ENCODE measurements at regions not wholly inside any gene's neighbourhood (a gene's known extent, or its start where the extent isn't known, plus 50 kb on each side); places are given as distances from the start of the nearest gene placed in this dataset.
A peak's percentile ranks its signal among the peaks of the same experiment; 100 is the strongest.

- DNase-seq: no peak
Observed at GRCh38 chr13:40083841-40084240, 428.4 kb downstream of the COG6 start.

GRCh38 chr13:40084934-40085333 is 429.5 kb downstream of the COG6 start:
- DNase-seq: no peak

- DNase-seq: no peak
Observed at GRCh38 chr13:40087091-40088002, 431.9 kb downstream of the COG6 start.

GRCh38 chr13:40094056-40094455 is 438.6 kb downstream of the COG6 start:
- no peak for DNase-seq

- DNase-seq: no peak
Observed at GRCh38 chr13:40095695-40096356, 440.4 kb downstream of the COG6 start.

DNA sequence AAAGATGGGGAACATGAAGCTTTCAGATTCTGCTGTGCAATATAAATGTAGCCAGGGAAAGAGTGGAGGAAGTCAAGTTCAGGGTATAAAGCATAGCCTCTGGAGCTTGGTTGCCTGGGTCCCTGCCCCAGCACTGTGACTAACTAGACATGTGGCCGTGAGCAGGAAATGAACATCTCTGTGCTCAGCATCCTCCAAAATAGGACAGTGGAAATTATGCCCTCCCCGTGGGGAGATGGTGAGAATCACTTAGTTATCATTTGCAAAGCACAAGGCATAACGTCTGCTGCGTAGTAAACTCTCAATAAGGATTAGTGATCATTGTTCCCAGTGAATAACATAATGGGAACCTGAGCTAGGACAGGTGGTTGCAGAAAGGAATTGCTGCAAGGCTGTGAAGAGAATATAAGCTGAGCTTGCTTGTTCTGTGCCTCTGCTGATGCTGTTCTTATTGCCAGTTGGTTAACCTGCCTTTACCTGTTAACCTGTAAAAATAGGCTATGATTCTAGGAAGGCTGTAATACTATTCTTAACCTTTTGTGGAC is 441.0 kb downstream of the COG6 start:
- DNase-seq: peak; percentile 62

DNA sequence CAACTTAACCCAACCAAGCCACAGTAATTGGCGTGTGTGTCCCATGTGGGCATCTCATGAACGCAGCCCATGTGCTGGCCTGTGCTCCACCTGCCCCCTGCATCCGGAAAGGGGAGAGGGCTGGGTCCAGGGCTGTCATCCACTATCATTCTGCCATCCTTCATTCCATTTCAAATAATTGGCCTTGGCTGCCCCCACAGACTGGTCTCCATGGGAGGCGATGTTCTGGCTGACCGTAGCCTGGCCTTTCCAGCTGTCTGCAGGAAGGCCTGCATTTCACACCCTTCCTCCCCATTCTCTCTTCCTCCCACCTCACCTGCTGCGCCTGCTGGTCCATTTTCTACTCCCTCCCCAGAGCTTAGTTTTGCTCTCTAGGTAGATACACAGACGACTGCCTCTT is 442.8 kb downstream of the COG6 start:
- no peak for DNase-seq

GRCh38 chr13:40101708-40102359 is 446.4 kb downstream of the COG6 start:
- DNase-seq: peak; percentile 68

DNA sequence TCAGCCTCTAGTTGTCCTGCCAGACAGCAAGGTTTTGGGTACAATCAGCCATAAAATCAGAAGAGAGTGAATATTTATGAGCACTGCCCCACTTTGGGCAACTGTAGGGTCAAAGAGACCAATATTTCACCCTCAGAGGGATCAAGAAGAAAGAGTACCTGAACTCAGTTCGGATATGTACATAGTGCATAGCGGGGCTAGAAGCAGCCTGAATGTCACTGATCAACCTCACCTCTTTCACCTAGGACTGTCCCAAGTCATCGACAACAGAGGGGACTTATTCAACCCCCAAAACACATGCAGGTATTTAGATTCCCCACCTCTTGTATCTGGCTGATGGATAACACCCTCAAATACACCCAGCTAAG is 446.9 kb downstream of the COG6 start:
- no peak for DNase-seq

- peak; percentile 97 for DNase-seq
Observed at GRCh38 chr13:40102854-40103253, 447.4 kb downstream of the COG6 start.

- no peak for DNase-seq
Observed at GRCh38 chr13:40103864-40104263, 448.4 kb downstream of the COG6 start.

GRCh38 chr13:40105231-40105630 is 449.8 kb downstream of the COG6 start:
- no peak for DNase-seq

- peak; percentile 38 for DNase-seq
Observed at GRCh38 chr13:40109351-40109844, 453.9 kb downstream of the COG6 start.

DNA sequence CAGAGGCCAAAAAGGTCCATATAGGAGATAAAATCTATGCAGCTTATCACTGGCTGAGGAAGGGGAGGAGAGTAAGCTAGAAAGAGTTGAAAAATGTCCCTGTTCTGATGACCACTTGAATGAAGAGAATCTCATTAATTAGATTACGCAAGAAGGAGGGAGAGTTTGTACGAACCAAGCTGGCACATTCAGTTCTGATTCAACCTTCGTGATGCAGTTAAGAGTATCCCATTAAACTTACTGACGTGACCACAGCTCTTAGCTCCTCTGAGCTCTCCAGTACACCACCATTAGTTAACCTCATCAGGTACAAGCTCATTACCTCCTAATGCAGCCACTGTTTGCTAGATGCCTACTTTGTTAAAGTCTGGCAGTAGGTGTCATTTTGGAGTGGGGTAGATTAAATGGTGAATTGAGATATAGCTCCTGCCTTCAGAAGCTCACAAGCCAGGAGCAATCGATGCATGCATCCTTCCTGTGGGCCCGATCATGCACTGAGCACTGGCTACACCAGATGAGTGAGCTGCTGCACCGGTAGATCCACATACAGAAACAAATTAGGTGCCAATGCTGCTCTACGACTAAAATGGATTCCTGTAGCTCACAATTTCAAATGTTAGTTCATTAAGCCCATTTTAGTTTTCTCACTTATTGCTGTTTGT is 458.3 kb downstream of the COG6 start:
- DNase-seq: no peak

- no peak for DNase-seq
Observed at GRCh38 chr13:40114305-40114896, 458.9 kb downstream of the COG6 start.

DNA sequence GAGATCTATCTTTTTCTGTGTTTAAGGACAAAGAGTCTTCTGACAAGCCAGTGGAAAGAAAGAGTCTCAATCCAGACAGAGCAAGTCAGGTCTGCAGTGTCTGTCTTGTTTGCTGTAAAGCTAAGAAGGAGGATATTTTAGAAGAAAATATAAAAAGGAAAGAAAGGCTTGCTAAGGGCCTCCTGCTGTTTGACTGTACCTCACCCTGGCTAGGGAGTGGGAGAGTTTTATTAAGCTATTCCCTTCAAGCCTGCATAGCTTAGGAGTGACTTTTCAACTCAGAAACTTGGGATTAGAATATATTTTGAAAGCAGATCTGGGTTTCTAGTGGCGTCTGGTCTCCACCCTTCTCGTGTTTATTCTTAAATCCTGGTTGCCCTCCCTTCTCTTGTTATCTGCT is 460.0 kb downstream of the COG6 start:
- DNase-seq: no peak

DNA sequence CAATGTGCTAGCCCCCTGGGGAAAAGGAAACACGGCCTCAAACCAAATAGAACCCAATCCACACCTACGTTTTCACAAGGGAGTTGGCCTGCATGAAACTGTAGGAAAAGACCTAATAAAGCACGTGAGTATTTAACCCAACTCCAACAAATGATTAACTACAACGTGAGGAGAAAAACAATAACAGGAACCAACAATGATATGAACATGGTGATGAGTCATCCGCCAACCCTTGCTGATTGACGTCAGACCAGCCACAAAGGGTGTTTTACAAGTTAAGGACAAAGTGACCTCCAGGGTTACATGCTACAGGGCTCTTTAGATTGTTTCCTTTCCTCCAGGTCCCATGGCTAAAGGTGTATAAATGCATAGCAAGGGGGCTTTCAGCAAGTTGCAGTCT is 460.5 kb downstream of the COG6 start:
- peak; percentile 54 for DNase-seq

GRCh38 chr13:40118337-40118736 is 462.9 kb downstream of the COG6 start:
- DNase-seq: no peak

DNA sequence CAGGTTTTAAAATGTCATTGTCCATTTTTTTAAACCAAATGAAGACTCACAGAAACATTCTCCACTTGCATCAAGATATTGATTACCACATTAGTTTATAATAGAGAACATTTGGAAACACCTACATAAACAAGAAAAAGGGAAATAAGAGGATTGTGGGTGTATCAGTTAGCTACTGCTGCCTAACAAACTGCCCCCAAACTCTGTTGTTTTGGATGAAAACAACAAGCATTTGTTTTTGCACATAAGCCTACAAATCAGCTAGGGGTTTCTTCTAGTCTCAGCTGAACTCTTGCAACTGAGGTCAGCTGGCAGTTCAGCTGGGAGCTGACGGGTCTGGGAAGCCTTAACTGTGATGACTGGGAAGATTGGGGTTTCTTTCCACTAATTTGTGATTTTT is 464.4 kb downstream of the COG6 start:
- DNase-seq: no peak

GRCh38 chr13:40120288-40120687 is 464.8 kb downstream of the COG6 start:
- no peak for DNase-seq

DNA sequence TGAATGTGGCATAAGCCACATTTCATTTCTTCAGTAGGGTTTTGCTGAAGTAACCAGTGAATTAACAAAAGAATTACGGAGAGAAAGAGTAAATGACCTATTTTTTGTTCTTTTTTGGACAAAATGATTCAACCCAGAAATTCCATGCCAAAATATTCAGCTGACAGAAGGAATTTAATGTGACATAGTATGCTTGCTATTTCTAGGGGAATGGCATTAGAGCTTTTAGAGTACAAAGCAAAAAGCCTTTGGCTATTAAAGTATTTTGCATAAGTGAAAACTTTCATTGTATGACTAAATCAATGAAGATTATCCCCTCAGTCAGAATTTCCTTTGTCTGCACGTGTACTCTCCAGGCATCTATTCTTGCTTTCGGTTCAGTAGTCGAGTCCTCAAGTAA is 465.3 kb downstream of the COG6 start:
- DNase-seq: no peak

GRCh38 chr13:40121722-40122121 is 466.3 kb downstream of the COG6 start:
- no peak for DNase-seq

All from activated CD4-positive, alpha-beta T cell treated with anti-CD3 and anti-CD28 coated beads for 48 hours (primary cell).